GM23338 (cell line): ENCODE measurements at regions not wholly inside any gene's neighbourhood (a gene's known extent, or its start where the extent isn't known, plus 50 kb on each side); places are given as distances from the start of the nearest gene placed in this dataset.

ENCODE experiments used
- CREB1 ChIP-seq: fragments of 250-450 bp; sonication (Bioruptor Pico); IDR thresholded peaks from 2 replicates; pipeline ENCODE4 v1.5.0; 2020; ENCODE audit warnings: low read depth, mild to moderate bottlenecking, moderate library complexity
- CTCF ChIP-seq, 2 experiments: fragments of 200-600 bp in 1 of 2; sonication (generic) in 1 of 2; conservative IDR thresholded peaks; 2 replicates each; pipeline versions ENCODE4 v1.5.1 to v1.6.1; 2016 to 2017; ENCODE audit warnings: antibody characterized with exemption in 2 of 2, low read depth in 2 of 2, mild to moderate bottlenecking in 2 of 2, moderate library complexity in 1 of 2
- EZH2 ChIP-seq: fragments of 200-600 bp; sonication (generic); IDR thresholded peaks from one replicate; pipeline ENCODE4 v1.8.0; 2017; ENCODE audit warnings: antibody characterized with exemption, mild to moderate bottlenecking, low read depth; ENCODE audit not compliant: unreplicated experiment
- EZH2phosphoT487 ChIP-seq: fragments of 200-600 bp; sonication (generic); IDR thresholded peaks from one replicate; pipeline ENCODE4 v1.8.1; 2018; ENCODE audit warnings: antibody characterized with exemption; ENCODE audit not compliant: unreplicated experiment
- JUNB ChIP-seq: IDR thresholded peaks from one replicate; pipeline ENCODE4 v1.6.1; 2016; ENCODE audit warnings: antibody characterized with exemption; ENCODE audit not compliant: unreplicated experiment
- NANOG ChIP-seq: IDR thresholded peaks from 2 replicates; pipeline ENCODE4 v1.6.1; 2016; ENCODE audit warnings: antibody characterized with exemption, borderline replicate concordance
- POLR2AphosphoS5 ChIP-seq: IDR thresholded peaks from 2 replicates; pipeline ENCODE4 v1.6.1; 2016; ENCODE audit warnings: antibody characterized with exemption, low read depth
- REST ChIP-seq: IDR thresholded peaks from one replicate; pipeline ENCODE4 v1.6.1; 2018; ENCODE audit warnings: antibody characterized with exemption; ENCODE audit not compliant: unreplicated experiment
- STAT1 ChIP-seq: IDR thresholded peaks from one replicate; pipeline ENCODE4 v1.6.1; 2016; ENCODE audit warnings: antibody characterized with exemption; ENCODE audit not compliant: unreplicated experiment
- ZNF114 ChIP-seq: fragments of 250-450 bp; sonication (Bioruptor Pico); IDR thresholded peaks from 2 replicates; pipeline ENCODE4 v1.5.0; 2020; ENCODE audit warnings: mild to moderate bottlenecking, moderate library complexity
- ZNF331 ChIP-seq: fragments of 250-450 bp; sonication (Bioruptor Pico); IDR thresholded peaks from 2 replicates; pipeline ENCODE4 v1.5.0; 2020; ENCODE audit warnings: low read depth, mild to moderate bottlenecking, moderate library complexity
- TF ChIP-seq, protein P1 (sequence below): IDR thresholded peaks from 2 replicates; pipeline ENCODE4 v1.6.1; 2016; ENCODE audit warnings: antibody characterized with exemption
- TF ChIP-seq, protein P2 (sequence below): fragments of 250-450 bp; sonication (Bioruptor Pico); IDR thresholded peaks from 2 replicates; pipeline ENCODE4 v1.5.0; 2020; ENCODE audit warnings: mild to moderate bottlenecking, moderate library complexity

- TF ChIP-seq EZH2 (no peak), CTCF (conservative IDR thresholded peaks at IDR 0.05; ENCODE audit: low read depth in 2 of 2) (no peak), EZH2phosphoT487 (no peak), POLR2AphosphoS5 (no peak), REST (no peak), CREB1 (no peak), ZNF331 (CRISPR knock-in tag) (no peak), STAT1 (no peak), JUNB (no peak), NANOG (no peak), ZNF114 (CRISPR knock-in tag) (no peak)
- TF ChIP-seq, protein P1, sequence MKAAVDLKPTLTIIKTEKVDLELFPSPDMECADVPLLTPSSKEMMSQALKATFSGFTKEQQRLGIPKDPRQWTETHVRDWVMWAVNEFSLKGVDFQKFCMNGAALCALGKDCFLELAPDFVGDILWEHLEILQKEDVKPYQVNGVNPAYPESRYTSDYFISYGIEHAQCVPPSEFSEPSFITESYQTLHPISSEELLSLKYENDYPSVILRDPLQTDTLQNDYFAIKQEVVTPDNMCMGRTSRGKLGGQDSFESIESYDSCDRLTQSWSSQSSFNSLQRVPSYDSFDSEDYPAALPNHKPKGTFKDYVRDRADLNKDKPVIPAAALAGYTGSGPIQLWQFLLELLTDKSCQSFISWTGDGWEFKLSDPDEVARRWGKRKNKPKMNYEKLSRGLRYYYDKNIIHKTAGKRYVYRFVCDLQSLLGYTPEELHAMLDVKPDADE: no peak
- TF ChIP-seq, protein P2, sequence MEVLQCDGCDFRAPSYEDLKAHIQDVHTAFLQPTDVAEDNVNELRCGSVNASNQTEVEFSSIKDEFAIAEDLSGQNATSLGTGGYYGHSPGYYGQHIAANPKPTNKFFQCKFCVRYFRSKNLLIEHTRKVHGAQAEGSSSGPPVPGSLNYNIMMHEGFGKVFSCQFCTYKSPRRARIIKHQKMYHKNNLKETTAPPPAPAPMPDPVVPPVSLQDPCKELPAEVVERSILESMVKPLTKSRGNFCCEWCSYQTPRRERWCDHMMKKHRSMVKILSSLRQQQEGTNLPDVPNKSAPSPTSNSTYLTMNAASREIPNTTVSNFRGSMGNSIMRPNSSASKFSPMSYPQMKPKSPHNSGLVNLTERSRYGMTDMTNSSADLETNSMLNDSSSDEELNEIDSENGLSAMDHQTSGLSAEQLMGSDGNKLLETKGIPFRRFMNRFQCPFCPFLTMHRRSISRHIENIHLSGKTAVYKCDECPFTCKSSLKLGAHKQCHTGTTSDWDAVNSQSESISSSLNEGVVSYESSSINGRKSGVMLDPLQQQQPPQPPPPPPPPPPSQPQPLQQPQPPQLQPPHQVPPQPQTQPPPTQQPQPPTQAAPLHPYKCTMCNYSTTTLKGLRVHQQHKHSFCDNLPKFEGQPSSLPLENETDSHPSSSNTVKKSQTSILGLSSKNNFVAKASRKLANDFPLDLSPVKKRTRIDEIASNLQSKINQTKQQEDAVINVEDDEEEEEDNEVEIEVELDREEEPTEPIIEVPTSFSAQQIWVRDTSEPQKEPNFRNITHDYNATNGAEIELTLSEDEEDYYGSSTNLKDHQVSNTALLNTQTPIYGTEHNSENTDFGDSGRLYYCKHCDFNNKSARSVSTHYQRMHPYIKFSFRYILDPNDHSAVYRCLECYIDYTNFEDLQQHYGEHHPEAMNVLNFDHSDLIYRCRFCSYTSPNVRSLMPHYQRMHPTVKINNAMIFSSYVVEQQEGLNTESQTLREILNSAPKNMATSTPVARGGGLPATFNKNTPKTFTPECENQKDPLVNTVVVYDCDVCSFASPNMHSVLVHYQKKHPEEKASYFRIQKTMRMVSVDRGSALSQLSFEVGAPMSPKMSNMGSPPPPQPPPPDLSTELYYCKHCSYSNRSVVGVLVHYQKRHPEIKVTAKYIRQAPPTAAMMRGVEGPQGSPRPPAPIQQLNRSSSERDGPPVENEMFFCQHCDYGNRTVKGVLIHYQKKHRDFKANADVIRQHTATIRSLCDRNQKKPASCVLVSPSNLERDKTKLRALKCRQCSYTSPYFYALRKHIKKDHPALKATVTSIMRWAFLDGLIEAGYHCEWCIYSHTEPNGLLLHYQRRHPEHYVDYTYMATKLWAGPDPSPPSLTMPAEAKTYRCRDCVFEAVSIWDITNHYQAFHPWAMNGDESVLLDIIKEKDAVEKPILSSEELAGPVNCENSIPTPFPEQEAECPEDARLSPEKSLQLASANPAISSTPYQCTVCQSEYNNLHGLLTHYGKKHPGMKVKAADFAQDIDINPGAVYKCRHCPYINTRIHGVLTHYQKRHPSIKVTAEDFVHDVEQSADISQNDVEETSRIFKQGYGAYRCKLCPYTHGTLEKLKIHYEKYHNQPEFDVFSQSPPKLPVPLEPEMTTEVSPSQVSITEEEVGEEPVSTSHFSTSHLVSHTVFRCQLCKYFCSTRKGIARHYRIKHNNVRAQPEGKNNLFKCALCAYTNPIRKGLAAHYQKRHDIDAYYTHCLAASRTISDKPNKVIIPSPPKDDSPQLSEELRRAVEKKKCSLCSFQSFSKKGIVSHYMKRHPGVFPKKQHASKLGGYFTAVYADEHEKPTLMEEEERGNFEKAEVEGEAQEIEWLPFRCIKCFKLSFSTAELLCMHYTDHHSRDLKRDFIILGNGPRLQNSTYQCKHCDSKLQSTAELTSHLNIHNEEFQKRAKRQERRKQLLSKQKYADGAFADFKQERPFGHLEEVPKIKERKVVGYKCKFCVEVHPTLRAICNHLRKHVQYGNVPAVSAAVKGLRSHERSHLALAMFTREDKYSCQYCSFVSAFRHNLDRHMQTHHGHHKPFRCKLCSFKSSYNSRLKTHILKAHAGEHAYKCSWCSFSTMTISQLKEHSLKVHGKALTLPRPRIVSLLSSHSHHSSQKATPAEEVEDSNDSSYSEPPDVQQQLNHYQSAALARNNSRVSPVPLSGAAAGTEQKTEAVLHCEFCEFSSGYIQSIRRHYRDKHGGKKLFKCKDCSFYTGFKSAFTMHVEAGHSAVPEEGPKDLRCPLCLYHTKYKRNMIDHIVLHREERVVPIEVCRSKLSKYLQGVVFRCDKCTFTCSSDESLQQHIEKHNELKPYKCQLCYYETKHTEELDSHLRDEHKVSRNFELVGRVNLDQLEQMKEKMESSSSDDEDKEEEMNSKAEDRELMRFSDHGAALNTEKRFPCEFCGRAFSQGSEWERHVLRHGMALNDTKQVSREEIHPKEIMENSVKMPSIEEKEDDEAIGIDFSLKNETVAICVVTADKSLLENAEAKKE: no peak
These were observed 282.4 kb downstream of the C4orf33 start for GRCh38 chr4:129378364-129378763.
